Body of pancreas (tissue), 4 donors: ENCODE measurements at regions not wholly inside any gene's neighbourhood (a gene's known extent, or its start where the extent isn't known, plus 50 kb on each side); places are given as distances from the start of the nearest gene placed in this dataset.

Experiments
- ATAC-seq: fragments of 150-250 bp; one replicate; pipeline ENCODE4 v1.9.1; 2016
- DNase-seq, 4 donors: peaks; one replicate each; pipeline ENCODE4 v3.0.0-alpha.2; 2019
- H3K27ac ChIP-seq, 4 donors: fragments of 200-600 bp; sonication (generic); 1 replicate in 3 of 4; 2 replicates in 1 of 4; pipeline versions ENCODE4 v1.5.1 to v1.6.1; 2016 to 2019; ENCODE audit warnings: mild to moderate bottlenecking in 1 of 4, mixed read lengths in 1 of 4, moderate library complexity in 1 of 4
- H3K27me3 ChIP-seq, 2 donors: fragments of 200-600 bp; sonication (generic); one replicate each; pipeline ENCODE4 v1.6.0; 2016; ENCODE audit warnings: mild to moderate bottlenecking in 1 of 2
- H3K36me3 ChIP-seq, 2 donors: fragments of 200-600 bp; sonication (generic); replicated peaks in 1 of 2; 2 replicates each; pipeline ENCODE4 v1.5.1; 2016; ENCODE audit warnings: low read depth in 2 of 2; ENCODE audit not compliant: insufficient read depth in 1 of 2
- H3K4me1 ChIP-seq: fragments of 200-600 bp; sonication (generic); one replicate; pipeline ENCODE4 v1.6.0; 2016
- H3K4me3 ChIP-seq, 2 donors: fragments of 200-600 bp; sonication (generic); 1 replicate in 1 of 2; 2 replicates in 1 of 2; pipeline ENCODE4 v1.5.1; 2016 to 2019
- H3K9me3 ChIP-seq, 3 donors: fragments of 200-600 bp; sonication (generic); 1 replicate in 2 of 3; 2 replicates in 1 of 3; pipeline ENCODE4 v1.5.1; 2016
- CTCF ChIP-seq, 7 experiments: fragments of 450-650 bp in 4 of 7; fragments of 200-600 bp in 3 of 7; sonication (generic) in 3 of 7; IDR thresholded peaks; one replicate each; pipeline ENCODE4 v1.5.1; 2016 to 2019; ENCODE audit warnings: antibody characterized with exemption in 7 of 7
- POLR2A ChIP-seq, 3 donors: fragments of 450-650 bp; IDR thresholded peaks; one replicate each; pipeline ENCODE4 v1.6.1; 2016; ENCODE audit warnings: antibody characterized with exemption in 3 of 3, mild to moderate bottlenecking in 2 of 3
- WGBS, 2 donors: methylation state at CpG; one replicate each; pipeline ENCODE4 v1.1.5; 2017; 5-methylcytosine and 5-hydroxymethylcytosine counted together
- intact Hi-C: fragments of 100-400 bp; cut with DNase I; formaldehyde crosslinking; loops from one replicate; pipeline ENCODE4 v1.15.1; 2023

GRCh38 chr10:131032329-131033165 lies 279.0 kb downstream of the TCERG1L start:
- intact Hi-C loops = no loop called here
- no peak for DNase-seq
- 71 to 72% methylated on average over 22 to 26 of the region's 26 CpGs for WGBS, 2 donors

GRCh38 chr10:131033166-131034085 lies 278.1 kb downstream of the TCERG1L start:
- H3K27me3 ChIP-seq = no peaks in the 10 kb centered on the region
- no peaks in the 10 kb centered on the region for H3K4me1 ChIP-seq

More at GRCh38 chr10:131032329-131033165, 279.0 kb downstream of the TCERG1L start:
- Histone ChIP-seq H3K27ac (no peak overlapping the region), H3K27me3 (no peaks in the 10 kb centered on the region), H3K4me1 (no peaks in the 10 kb centered on the region), H3K4me3 (no peak overlapping the region), H3K9me3 (no peaks in the 10 kb centered on the region), H3K36me3 (no peaks in the 10 kb centered on the region)
- TF ChIP-seq POLR2A (IDR thresholded peaks at IDR 0.05) = no peak
- no peak for ATAC-seq

GRCh38 chr10:131034451-131034850 lies 277.1 kb downstream of the TCERG1L start:
- Histone ChIP-seq H3K27ac (no peak overlapping the region), H3K4me3 (no peak overlapping the region), H3K9me3 (no peaks in the 10 kb centered on the region), H3K4me1 (no peaks in the 10 kb centered on the region), H3K27me3 (no peaks in the 10 kb centered on the region), H3K36me3 (no peaks in the 10 kb centered on the region)
- 63 to 71% methylated on average over 8 of the region's 8 CpGs for WGBS, 2 donors
- ATAC-seq = no peak
- intact Hi-C loops = no loop called here
- TF ChIP-seq POLR2A (IDR thresholded peaks at IDR 0.05) (no peak), CTCF (IDR thresholded peaks at IDR 0.05) (no peak)
- no peak for DNase-seq

More at GRCh38 chr10:131033166-131034085, 278.1 kb downstream of the TCERG1L start:
- H3K36me3 ChIP-seq = no peaks in the 10 kb centered on the region
- intact Hi-C loops = no loop called here
- no peak for TF ChIP-seq CTCF (IDR thresholded peaks at IDR 0.05)
- no peak for TF ChIP-seq POLR2A (IDR thresholded peaks at IDR 0.05)
- DNase-seq (no peak), ATAC-seq (no peak)
- no peak overlapping the region for H3K4me3 ChIP-seq
- 60 to 62% methylated on average over 8 to 10 of the region's 10 CpGs for WGBS, 2 donors
- H3K27ac ChIP-seq = no peak overlapping the region
- no peaks in the 10 kb centered on the region for H3K9me3 ChIP-seq

- no peak for ATAC-seq
- Histone ChIP-seq H3K4me3 (no peak overlapping the region), H3K4me1 (no peaks in the 10 kb centered on the region), H3K27ac (no peak overlapping the region), H3K9me3 (no peaks in the 10 kb centered on the region), H3K27me3 (no peaks in the 10 kb centered on the region), H3K36me3 (no peaks in the 10 kb centered on the region)
- no peak for DNase-seq
- WGBS, 2 donors = 43 to 48% methylated on average over 11 to 12 of the region's 12 CpGs
- intact Hi-C loops = no loop called here
- TF ChIP-seq POLR2A (IDR thresholded peaks at IDR 0.05) (no peak), CTCF (IDR thresholded peaks at IDR 0.05) (no peak)
Measured at GRCh38 chr10:131035779-131036178, 275.7 kb downstream of the TCERG1L start.

GRCh38 chr10:131038056-131038455 lies 273.5 kb downstream of the TCERG1L start:
- ATAC-seq = no peak
- no peak for DNase-seq
- intact Hi-C loops = no loop called here
- H3K4me3 ChIP-seq = no peak overlapping the region
- no peak overlapping the region for H3K27ac ChIP-seq
- 71 to 91% methylated on average over 6 of the region's 6 CpGs for WGBS, 2 donors
- H3K4me1 ChIP-seq = no peaks in the 10 kb centered on the region
- H3K9me3 ChIP-seq = no peaks in the 10 kb centered on the region
- no peaks in the 10 kb centered on the region for H3K36me3 ChIP-seq
- TF ChIP-seq CTCF (IDR thresholded peaks at IDR 0.05) = no peak
- TF ChIP-seq POLR2A (IDR thresholded peaks at IDR 0.05) = no peak
- H3K27me3 ChIP-seq = no peaks in the 10 kb centered on the region
